Psoas muscle (tissue), 7 donors: ENCODE measurements at regions not wholly inside any gene's neighbourhood (a gene's known extent, or its start where the extent isn't known, plus 50 kb on each side); places are given as distances from the start of the nearest gene placed in this dataset.
"Not testable (repeated sequence)": the region's sequence is repeated elsewhere in the genome, so short reads cannot be mapped to it uniquely, and the experiment has no call there.

ENCODE experiments used
- ATAC-seq, 4 donors: fragments of 200-7000 bp; cut with Tn5 transposase; one replicate each; pipeline ENCODE4 v1.9.1; 2020; ENCODE audit warnings: moderate library complexity in 3 of 4, mild to moderate bottlenecking in 2 of 4
- DNase-seq, 2 donors: peaks; one replicate each; pipeline ENCODE4 v3.0.0-alpha.2; 2020
- H3K27ac ChIP-seq: fragments of 200-600 bp; one replicate; pipeline ENCODE4 v1.8.0; 2022
- H3K27me3 ChIP-seq, 3 donors: fragments of 200-600 bp in 1 of 3; one replicate each; pipeline versions ENCODE4 v1.6.1 to v1.8.0; 2013 to 2022; ENCODE audit warnings: low read length in 2 of 3, mild to moderate bottlenecking in 2 of 3, moderate library complexity in 1 of 3; ENCODE audit not compliant: insufficient read depth in 3 of 3
- H3K36me3 ChIP-seq, 2 donors: fragments of 200-600 bp in 1 of 2; one replicate each; pipeline versions ENCODE4 v1.6.1 to v1.8.0; 2013 to 2022; ENCODE audit warnings: low read depth in 1 of 2, mild to moderate bottlenecking in 1 of 2, moderate library complexity in 1 of 2; ENCODE audit not compliant: insufficient read depth in 1 of 2
- H3K4me1 ChIP-seq: fragments of 200-600 bp; one replicate; pipeline ENCODE4 v1.8.0; 2022
- H3K4me3 ChIP-seq: fragments of 200-600 bp; one replicate; pipeline ENCODE4 v1.8.0; 2022; ENCODE audit warnings: mild to moderate bottlenecking
- H3K9me3 ChIP-seq: fragments of 200-600 bp; one replicate; pipeline ENCODE4 v1.8.0; 2022
- CTCF ChIP-seq: fragments of 200-600 bp; IDR thresholded peaks from one replicate; pipeline ENCODE4 v1.8.0; 2022; ENCODE audit warnings: antibody characterized with exemption
- WGBS, 3 donors: extraction: QIAGEN DNeasy Blood & Tissue Kit; methylation state at CpG; one replicate each; pipeline versions ENCODE4 v1.1.6 to v1.1.7; 2013; 5-methylcytosine and 5-hydroxymethylcytosine counted together
- intact Hi-C, 2 donors: fragments of 100-400 bp; cut with DNase I; formaldehyde crosslinking; loops; one replicate each; pipeline versions ENCODE4 v1.11.0 to v1.14.2; 2022
- donor health status: healthy with polysubstance abuse.
- donor health status: DM: no; HTN: no; CAD: no; lungs with moderate emphysema.
- donor health status: Bipolar disorder and iron deficiency.
- donor health status: healthy.
- donor health status: DM: yes; HTN: yes; CAD: no.
- donor health status: DM: no; HTN: no; CAD: no.
- donor health status: DM: yes; HTN: yes; CAD: no.

- 91 to 95% (median 94%) methylated on average over 1 of the region's 1 CpG for WGBS, 3 donors
- H3K36me3 ChIP-seq: no peaks in the 10 kb centered on the region
- H3K9me3 ChIP-seq: no peaks in the 10 kb centered on the region
- no peaks in the 10 kb centered on the region for H3K4me1 ChIP-seq
- H3K4me3 ChIP-seq: no peak overlapping the region
- H3K27me3 ChIP-seq: no peaks in the 10 kb centered on the region
- no peak for TF ChIP-seq CTCF
- intact Hi-C loops: no loop called here
- H3K27ac ChIP-seq: no peak overlapping the region
- no peak for DNase-seq
- no peak for ATAC-seq
These were observed 287.8 kb upstream of the CNTN5 start for GRCh38 chr11:98732947-98733346.

GRCh38 chr11:98733378-98733777 lies 287.4 kb upstream of the CNTN5 start:
- H3K4me1 ChIP-seq, intact Hi-C loops, H3K4me3 ChIP-seq, H3K36me3 ChIP-seq, H3K27me3 ChIP-seq, H3K27ac ChIP-seq, DNase-seq, ATAC-seq, H3K9me3 ChIP-seq: not testable (repeated sequence)
- 37 to 51% (median 39%) methylated on average over 5 of the region's 5 CpGs for WGBS, 3 donors

GRCh38 chr11:98734686-98735085 lies 286.1 kb upstream of the CNTN5 start:
- no peaks in the 10 kb centered on the region for H3K27me3 ChIP-seq
- no peaks in the 10 kb centered on the region for H3K9me3 ChIP-seq
- TF ChIP-seq CTCF: no peak
- no peak overlapping the region for H3K27ac ChIP-seq
- DNase-seq (no peak), ATAC-seq (no peak)
- H3K36me3 ChIP-seq: no peaks in the 10 kb centered on the region
- no peaks in the 10 kb centered on the region for H3K4me1 ChIP-seq
- intact Hi-C loops: no loop called here
- no peak overlapping the region for H3K4me3 ChIP-seq

DNA sequence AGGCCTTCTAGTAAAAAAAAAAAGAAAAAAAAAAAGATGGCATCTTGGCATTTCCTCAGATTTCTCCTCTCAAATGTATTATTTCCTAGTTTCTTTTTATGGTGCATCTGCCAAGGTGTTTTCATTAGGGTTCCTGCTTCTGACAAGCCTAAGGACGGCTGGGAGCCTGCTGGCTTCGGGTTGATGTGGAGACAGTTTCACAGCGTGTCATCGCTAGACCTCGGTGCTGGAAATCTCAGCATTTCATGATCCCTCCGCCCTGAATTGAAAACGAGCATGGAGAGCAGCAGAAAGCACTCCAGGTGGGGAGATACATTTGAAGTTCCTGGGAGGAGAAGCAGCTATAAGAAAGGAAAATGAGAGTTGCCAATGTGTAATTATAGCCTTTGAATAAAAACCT lies 283.9 kb upstream of the CNTN5 start:
- H3K9me3 ChIP-seq: no peaks in the 10 kb centered on the region
- no peaks in the 10 kb centered on the region for H3K36me3 ChIP-seq
- no peak for TF ChIP-seq CTCF
- H3K4me3 ChIP-seq: no peak overlapping the region
- 56 to 64% (median 62%) methylated on average over 7 of the region's 7 CpGs for WGBS, 3 donors
- intact Hi-C loops: no loop called here
- no peaks in the 10 kb centered on the region for H3K27me3 ChIP-seq
- no peaks in the 10 kb centered on the region for H3K4me1 ChIP-seq
- ATAC-seq (no peak), DNase-seq (no peak)
- H3K27ac ChIP-seq: no peak overlapping the region

DNA sequence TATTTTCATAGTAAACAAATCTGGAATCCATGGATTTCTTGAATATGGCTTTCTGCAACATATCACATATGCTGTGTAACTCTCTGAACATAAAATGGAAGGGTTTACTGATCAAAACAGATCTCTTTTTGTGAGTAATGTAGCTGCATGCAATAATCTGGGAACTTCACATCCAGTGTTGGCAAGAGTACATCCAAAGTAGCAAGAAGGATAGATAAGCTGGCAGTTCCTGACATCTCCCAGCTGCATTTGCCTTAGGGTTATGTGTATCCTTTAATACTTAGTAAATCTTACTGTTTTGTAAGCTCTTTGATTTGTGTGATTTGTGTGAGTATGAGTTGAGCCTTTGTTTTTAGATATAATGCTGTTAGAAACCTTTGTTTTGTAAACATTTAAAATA lies 280.4 kb upstream of the CNTN5 start:
- no peak for TF ChIP-seq CTCF
- Histone ChIP-seq H3K4me3 (no peak overlapping the region), H3K9me3 (no peaks in the 10 kb centered on the region), H3K36me3 (no peaks in the 10 kb centered on the region), H3K27me3 (no peaks in the 10 kb centered on the region), H3K4me1 (no peaks in the 10 kb centered on the region), H3K27ac (no peak overlapping the region)
- intact Hi-C loops: no loop called here
- ATAC-seq (no peak), DNase-seq (no peak)

GRCh38 chr11:98763446-98763845 lies 257.3 kb upstream of the CNTN5 start:
- H3K9me3 ChIP-seq, H3K27me3 ChIP-seq, H3K4me3 ChIP-seq, intact Hi-C loops, H3K4me1 ChIP-seq, H3K27ac ChIP-seq, H3K36me3 ChIP-seq, DNase-seq, ATAC-seq: not testable (repeated sequence)
- WGBS, 3 donors: 93 to 97% (median 95%) methylated on average over 19 to 21 of the region's 21 CpGs
